Forelimb muscle (tissue), 1 donor: ENCODE measurements at regions not wholly inside any gene's neighbourhood (a gene's known extent, or its start where the extent isn't known, plus 50 kb on each side); places are given as distances from the start of the nearest gene placed in this dataset.
A peak's percentile ranks its signal among the peaks of the same experiment; 100 is the strongest.
"Not testable (repeated sequence)": the region's sequence is repeated elsewhere in the genome, so short reads cannot be mapped to it uniquely, and the experiment has no call there.

Experiments used
- DNase-seq: peaks from one replicate; pipeline ENCODE4 v3.0.0-alpha.2; 2013; ENCODE audit warnings: low read depth

DNA sequence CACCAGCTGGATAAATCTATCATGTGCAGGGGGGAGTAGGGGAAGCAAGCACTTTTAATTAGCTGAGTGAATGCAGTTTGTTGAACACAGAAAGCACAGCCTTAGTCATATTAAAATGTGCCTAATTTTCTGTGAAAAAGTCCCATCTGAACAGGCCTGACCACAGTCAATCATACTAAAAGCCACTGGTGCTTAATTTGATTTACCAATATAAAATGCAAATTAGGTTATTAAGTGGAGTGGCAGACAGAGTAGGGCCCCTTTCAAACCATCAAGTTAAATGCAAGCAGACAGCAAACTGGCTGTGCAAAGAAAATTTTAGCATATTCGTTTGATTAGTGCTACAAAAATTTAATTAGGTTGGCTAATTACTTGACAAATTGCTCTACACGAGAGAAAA, 176.1 kb downstream of the ISL1 start:
- DNase-seq: no peak

DNA sequence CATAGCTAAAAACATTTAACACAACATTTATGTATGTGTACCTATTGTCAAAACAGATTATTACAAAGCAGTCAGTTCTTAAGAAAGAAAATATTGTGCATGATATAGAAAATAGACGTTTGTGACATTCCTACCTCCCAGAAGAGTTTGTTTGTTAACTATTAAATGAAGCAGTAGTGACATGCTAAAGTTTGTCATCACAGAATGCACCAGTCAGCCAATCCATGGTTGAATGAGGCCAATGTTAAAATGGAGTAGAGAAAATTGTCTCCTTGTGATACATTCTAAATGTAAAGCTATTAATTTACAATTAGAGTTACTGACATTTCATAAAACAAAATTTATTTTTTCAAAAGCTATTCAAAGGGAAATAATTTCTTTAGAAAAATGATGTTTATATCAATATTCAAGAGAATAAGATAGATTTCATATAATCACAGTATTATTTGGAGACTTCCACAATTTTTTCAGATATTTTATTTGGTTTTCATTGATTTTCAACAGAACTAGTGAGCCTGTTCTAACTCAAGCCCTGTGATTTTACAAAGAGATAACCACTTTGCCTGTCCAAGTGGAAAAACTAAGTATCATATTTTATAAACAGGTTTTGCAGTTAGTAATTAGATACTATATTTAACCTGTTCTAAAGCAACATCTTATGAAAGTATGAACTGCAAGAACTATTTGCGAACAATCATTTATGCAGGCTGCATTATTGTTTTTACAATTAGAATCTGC, 176.8 kb downstream of the ISL1 start:
- DNase-seq: no peak

DNA sequence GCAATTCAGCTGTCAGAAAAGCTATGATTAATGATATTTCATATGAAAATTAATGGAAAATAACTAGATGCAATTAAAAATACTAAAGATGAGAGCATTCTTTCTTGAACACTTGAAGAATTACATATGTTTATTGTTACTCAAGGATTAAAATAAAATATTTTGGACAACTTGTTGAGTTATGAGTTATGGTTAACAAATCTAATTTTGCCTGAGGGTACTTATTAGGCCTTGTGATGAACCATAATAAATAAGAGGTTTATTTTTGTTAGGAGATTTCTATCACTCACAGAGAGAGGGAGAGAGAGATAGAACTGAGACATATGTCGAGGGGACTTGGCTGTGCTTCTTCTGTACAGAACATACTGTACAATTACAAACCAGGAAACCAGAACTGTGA, 183.7 kb downstream of the ISL1 start:
- no peak for DNase-seq

DNA sequence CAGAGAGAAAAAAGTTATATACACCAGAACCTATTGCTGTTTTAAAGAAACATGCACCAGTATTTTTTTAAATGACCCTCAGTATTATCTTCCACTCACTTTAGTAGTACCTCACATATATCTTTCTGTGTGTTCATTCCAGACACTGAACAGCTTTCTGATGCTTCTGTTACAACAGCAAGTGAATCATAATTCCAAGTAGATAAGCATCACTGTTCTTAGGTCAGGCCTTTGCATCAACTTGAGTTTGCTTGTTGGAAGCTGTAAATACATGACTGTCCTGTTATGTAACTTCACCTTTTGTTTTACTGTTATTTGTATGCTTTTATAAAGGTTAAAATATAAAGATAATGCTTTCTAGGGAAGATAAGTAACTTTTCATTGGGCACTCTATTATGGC, 184.4 kb downstream of the ISL1 start:
- no peak for DNase-seq

DNA sequence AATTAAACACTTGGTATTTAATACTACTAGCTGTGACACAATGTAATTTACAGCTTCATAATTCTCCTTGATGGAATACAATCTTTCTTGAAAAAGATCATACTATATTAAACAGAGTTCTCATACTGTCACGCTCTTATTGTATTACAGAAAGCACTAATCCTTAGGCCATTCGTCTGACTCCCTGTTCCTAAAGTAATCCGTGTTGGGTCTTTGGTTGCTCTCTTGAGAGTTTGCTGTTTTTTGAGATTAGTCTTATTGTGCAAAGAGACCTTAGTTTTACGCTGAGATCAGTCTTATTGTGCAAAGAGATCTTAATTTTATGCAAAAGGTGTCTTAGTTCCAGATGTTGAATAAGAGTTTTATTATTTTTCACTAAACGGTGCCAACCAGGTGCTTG, 190.6 kb downstream of the ISL1 start:
- no peak for DNase-seq

DNA sequence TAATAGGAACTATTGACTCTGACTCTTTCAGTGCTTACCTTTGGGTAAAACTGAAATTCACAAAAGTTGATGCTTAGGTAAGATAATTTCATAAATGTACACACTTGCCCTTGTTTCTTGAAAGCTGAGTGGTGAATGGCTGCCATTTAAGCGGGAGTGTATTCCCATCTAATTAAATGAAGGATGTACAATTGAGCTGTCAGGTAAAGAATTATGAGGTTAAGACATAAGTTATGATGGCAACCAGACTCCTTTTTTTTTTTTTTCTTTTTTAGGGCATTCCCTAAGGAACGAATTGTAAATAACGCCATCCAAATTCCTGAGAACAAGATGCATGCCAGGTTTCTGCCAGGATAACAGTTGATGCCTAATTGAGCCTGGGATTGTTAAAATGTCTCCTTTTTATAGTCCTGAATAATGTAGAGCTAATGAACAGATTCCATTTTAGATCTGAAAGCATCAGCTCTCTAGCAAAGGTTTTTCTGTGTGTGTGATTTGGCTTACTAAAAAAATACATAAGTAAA, 199.7 kb downstream of the ISL1 start:
- DNase-seq: no peak

DNA sequence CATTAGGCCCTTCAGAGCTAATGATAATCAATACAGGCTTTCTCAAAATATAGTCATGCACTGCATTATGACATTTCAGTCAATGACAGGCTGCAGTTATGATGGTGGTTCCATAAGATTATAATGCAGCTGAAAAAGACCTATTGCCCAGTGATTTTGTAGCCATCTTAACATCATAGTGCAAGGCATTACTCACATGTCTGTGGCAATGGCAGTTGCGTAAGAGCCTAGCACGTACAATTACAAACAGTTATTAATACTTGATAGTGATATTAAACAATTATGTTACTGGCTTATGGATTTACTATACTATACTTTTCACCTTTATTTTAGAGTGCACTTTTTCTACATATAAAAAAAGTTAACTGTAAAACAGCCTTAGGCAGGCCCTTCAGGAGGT, 214.8 kb downstream of the ISL1 start:
- DNase-seq: no peak

DNA sequence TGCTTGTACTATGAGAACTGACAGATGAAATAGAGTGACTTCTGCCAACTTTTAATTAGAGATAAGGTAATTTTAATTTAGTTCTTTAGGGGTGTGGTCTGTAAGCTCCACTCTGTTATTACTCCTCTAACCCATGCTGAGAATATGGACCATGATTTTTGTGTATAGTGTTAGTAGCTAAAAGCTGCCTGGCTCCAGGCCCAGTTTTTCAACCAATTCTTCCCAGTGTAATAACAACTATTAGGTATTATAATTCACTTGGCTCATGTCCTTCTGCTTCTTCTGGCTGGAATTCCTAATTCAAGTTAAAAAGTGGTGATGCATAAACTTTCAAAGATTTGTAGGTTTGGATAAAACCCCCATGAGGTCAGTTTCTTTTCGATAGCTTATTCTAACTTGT, 216.3 kb downstream of the ISL1 start:
- DNase-seq: no peak

DNA sequence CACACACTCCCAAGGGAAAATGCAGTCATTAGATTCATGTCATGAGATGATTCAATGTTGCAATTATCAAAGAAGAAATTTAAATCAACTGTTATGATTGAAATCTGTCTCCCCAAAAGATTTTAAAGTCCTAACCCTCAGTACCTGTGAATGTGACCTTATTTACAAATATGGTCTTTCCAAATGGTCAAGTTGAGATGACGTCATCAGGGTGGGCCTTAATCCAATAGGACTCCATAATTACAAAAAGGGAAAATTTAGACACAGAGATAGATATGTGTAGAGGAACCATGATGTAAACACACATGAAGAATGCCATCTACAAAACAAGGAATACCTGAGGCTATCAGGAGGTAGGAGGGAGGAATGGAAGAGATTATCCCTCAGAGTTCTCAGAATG, 221.1 kb downstream of the ISL1 start:
- DNase-seq: no peak

DNA sequence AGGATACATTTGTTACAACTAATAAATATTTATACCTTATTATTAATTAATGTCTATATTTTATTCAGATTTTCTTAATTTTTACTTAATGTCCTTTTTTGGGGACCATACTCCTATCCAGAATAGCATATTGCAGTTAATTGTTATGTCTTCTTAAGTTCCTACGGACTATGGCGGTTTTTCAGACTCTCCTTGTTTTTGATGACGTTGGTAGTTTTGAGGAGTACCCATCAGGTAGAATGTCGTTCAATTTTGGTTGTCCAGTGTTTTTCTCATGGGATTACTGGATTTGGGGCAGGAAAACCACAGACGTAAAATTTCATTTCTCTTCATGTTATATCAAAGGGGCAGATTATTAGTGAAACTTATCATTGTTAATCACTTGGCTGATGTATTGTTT, 223.7 kb downstream of the ISL1 start:
- no peak for DNase-seq

DNA sequence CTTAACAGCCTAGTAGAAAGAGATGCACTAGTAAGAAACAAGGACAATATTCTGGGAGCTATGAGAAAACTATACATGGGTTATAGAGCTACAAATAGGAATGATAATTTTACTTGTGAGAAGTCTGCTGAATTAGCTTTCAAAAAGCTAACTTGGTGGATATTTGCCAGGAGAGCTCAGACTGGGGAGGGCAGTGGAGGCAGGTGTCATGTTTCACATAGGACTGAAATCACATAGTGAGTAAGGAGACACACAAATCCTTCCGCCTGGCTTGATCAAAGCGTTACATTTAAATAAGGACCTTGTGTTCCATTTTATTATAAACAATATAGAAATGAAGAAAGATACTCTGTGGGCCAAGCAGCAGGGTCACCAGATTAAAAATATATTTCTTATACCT, 235.0 kb downstream of the ISL1 start:
- DNase-seq: no peak

DNA sequence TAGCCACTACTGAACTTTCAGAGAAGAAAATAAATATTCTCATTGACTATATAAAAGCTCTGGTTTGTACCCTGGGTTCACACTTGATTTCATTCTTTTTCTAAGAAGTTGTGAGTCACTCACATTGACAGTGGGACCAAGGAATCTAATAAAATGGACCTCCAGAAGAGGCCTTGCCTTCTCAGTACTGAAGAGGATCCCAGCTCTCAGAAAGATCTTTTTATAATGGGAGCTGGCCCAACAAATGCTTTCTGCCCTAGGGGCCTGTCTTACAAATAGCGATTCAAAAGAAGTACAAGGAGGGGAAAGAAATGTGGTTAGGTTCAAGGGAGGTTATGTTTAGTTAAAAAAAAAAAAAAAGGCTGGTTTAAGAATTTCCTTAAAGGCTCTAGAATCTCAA, 237.9 kb downstream of the ISL1 start:
- DNase-seq: no peak

DNA sequence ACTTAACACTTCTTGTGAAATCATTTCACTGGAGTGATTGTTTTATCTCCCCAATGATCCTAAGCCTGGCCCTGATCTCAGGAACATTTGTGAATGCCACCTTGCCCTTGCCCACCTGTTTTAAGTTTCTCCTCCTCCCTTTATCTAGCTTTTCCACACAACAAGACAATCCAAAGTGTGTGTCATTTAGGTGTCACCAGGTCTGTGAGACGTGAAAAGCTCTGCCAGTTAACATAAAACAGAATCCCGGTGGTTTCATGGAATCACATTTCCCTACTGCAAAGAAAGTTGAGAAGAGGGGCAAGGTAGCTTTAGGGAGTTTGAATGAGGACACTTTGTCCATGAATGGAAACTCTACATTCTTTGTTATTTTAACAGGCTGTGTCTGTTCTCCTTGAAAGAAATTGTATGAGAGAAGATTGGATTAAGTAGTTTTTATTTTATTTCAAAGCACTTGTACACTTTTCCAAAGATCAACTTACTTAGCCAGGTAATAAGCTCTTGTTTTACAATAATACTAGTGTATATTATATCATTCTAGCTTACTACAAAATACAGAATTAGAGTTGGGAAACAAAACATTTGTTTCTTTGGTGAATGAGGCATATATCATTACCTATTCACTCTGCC, 239.0 kb downstream of the ISL1 start:
- DNase-seq: no peak

DNA sequence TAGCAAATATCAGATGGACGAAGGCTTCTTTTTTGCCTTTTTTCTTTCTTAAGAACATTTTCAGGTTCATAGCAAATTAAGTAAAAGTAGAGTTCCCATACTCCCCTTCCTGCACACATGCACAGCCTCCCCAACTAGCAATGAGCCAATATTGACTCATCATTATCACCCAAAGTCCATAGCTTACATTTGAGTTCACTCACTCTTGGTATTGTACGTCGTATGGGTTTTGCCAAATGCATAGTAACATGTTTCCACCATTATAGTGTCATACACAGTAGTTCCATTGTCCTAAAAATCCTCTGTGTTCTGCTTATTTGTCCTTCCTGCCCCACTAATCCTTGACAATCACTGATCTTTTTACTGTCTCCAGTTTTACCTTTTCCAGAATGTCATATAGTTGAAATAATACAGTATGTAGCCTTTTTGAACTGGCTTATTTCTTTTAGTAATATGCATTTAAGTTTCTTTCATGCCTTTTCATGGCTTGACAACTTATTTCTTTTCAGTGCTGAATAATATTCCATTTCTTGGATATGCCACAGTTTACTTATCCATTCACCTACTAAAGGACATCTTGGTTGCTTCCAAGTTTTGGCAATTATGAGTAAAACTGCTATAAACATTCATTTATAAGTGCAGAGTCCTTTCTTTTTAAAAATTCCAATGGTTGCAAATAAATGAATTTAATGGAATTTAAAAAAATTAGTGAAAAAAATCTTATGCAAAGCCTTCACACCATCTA, 242.1 kb downstream of the ISL1 start:
- no peak for DNase-seq

DNA sequence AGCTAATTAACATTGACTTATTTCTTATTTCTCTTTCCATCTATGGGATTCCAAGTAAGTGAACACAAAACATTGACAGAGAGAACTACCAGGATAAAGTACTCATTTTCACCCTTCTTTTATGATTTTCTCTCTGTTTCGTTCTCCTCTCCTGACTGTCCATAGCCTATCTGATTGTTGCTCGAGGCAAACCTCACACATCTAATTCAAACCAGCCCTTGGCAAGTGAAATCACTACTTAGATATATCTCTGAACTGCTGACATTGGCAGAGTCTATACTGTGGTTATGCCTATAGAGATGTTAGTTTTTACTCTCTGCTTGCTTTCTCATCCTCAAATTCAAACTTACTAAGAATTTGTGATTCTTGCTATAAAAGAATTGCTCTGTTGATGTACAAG, 248.8 kb downstream of the ISL1 start:
- no peak for DNase-seq

DNA sequence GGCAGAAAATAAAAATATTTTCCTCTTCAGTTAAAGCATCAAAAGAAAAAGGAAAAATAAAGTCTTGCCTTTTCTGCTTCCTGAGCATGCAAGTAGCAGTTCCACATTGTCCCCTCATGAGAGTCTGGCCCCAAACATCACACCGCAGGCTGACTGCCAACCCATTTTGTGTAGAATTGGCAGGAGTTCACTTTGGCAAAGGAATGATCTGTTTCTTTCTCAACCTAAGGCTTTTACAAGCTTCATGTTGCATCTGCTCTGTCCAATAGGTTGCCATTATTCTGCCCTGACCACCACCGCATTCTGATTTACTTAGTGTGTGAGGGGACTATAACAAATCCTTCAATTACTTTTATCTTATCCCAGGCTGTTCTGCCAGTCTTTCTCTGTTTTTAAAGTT, 249.5 kb downstream of the ISL1 start:
- peak; percentile 9 for DNase-seq

DNA sequence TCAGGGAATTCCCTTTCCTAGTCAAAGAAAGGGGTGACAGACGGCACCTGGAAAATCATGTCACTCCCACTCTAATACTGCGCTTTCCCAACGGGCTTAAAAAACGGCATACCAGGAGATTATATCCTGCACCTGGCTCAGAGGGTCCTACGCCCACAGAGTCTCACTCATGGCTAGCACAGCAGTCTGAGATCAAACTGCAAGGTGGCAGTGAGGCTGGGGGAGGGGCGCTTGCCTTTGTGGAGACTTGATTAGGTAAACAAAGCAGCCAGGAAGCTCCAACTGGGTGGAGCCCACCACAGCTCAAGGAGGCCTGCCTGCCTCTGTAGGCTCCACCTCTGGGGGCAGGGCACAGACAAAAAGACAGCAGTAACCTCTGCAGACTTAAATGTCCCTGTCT, 253.7 kb downstream of the ISL1 start:
- DNase-seq: not testable (repeated sequence)

DNA sequence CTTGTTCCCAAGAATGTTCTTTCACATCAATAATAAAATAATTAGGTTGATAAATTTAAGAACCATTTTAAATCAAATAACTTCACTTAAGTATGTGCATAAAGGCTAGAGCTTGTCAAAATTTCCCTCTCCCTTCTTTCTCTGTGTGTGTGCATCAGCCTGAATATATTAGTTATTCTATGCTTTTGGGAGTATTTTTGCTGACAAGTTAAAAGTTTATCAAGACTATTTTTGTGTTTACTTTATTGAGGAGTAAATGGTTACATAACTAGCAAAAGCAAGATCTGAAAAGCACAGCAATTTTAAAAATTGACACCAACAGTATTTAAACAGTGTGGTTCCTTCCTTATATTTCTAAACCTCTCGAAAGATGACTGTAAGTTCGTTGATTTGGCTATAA, 261.7 kb downstream of the ISL1 start:
- no peak for DNase-seq

DNA sequence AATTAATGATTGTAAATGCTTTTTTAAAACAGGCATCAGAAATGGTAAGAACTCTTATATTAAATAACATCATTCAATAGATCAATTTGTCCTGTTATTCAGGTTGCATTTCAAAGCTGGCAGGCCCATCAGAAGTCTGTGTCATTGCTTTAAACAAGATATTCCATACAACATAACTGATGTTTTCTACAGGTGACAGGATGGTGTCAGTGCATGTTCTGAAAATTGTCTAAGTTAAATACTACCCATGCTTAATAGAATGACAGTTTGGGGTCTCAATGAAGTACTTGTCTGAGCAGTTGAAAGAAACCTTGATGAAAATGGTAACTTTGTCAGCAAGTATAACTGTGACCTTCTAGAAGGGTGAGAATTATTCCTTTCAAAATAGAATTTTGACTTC, 263.2 kb downstream of the ISL1 start:
- DNase-seq: no peak

DNA sequence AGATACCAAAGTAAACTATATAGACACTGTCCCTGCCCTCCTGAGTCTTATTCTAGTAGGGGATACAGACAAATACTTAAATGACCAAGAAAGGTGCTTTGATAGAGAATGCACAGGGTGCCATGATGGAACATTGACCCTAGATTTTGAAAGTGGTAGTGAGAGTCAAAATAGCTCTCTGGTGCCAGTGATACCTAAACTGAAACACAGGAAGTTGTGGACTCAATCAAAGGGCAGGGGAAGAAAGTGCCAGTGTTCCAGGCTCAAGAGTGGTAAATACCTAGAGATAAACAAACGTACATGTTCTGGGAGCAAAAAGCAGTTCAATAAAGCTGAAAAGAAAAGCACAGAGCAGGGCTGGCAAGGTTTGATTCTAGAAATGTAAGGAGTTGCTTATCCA, 267.6 kb downstream of the ISL1 start:
- DNase-seq: no peak

DNA sequence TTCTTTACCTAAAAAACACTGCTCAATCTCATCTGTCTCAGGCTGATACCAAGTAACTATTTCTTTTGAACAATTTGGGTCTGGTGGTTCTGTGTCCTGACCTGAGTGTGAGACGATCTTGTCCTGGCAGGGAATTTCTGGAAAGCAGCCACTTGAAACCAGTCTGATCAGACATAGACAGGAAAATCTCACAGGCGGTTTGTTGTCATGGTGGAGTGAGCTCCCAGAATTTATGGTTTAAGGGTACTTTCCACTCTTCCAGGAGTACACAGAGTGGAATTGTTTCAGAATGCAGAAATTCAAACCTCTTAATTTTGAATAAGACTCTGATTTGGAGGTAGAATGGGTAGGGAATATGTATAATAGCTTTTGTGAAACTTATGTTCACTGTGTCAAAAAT, 268.2 kb downstream of the ISL1 start:
- no peak for DNase-seq

DNA sequence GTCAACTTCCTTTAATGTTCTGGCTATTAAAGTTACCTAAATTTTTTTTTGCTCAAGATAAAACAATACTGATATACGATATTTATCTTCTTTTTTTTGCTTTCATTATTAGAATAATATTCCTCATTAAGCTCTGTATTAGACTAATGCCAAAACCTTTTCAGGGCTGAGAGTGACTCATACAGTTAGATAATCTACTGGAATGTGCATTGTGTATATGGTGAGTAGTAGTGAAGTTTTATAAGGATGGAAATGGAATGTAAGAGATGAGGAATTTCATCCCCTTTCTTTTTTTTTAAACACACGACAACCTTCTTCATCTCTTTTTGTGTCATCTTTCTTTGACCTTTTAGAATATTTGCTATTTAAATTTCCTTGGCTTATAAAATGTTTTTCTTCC, 268.6 kb downstream of the ISL1 start:
- no peak for DNase-seq

DNA sequence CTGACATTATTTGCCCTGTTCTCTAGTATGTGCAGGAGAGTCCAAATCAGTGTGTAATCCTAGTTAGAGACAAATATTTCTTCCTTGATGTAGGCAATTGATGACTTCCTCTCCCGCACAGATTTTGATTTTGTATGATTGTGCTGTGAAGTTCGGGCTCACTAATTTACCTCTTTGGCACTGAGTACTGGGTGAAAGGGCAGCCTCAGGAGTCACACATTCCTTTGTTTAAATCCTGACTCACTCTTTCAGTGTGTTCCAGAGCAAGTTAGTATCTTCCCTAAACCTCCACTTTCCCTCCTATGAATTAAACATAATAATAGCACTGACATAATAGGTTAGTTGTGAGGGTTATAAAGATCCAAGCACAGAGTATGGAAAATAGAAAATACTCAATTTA, 269.7 kb downstream of the ISL1 start:
- DNase-seq: no peak
